Osteoblast (primary cell): ENCODE measurements at regions not wholly inside any gene's neighbourhood (a gene's known extent, or its start where the extent isn't known, plus 50 kb on each side); places are given as distances from the start of the nearest gene placed in this dataset.

Experiments
- DNase-seq: peaks from one replicate; pipeline ENCODE4 v3.0.0; 2011; ENCODE audit warnings: low spot score, mixed read lengths; ENCODE audit not compliant: insufficient read length; ENCODE audit errors: missing footprints
- H2AFZ ChIP-seq: 2 replicates; pipeline ENCODE4 v1.6.0; 2011; ENCODE audit warnings: mild to moderate bottlenecking, low read length
- H3K27ac ChIP-seq: 2 replicates; pipeline ENCODE4 v1.5.1; 2011; ENCODE audit warnings: mild to moderate bottlenecking, low read depth, low read length, moderate library complexity
- H3K27me3 ChIP-seq: 2 replicates; pipeline ENCODE4 v1.6.0; 2012; ENCODE audit warnings: mild to moderate bottlenecking, control low read depth, inconsistent platforms, low read length, moderate library complexity; ENCODE audit not compliant: insufficient read depth
- H3K36me3 ChIP-seq: 2 replicates; pipeline ENCODE4 v1.5.1; 2011; ENCODE audit warnings: mild to moderate bottlenecking, low read length, control low read depth, moderate library complexity; ENCODE audit not compliant: insufficient read depth
- H3K4me1 ChIP-seq: 2 replicates; pipeline ENCODE4 v1.5.1; 2011; ENCODE audit warnings: mild to moderate bottlenecking, low read length, control low read depth, moderate library complexity; ENCODE audit not compliant: insufficient read depth
- H3K4me2 ChIP-seq: 2 replicates; pipeline ENCODE4 v1.6.0; 2011; ENCODE audit warnings: mild to moderate bottlenecking, low read length; ENCODE audit not compliant: insufficient read depth
- H3K4me3 ChIP-seq: fragments of 200-600 bp; sonication (generic); 3 replicates; pipeline ENCODE4 v1.5.1; 2012; ENCODE audit warnings: mild to moderate bottlenecking, low read length, inconsistent platforms; ENCODE audit not compliant: insufficient read depth
- H3K79me2 ChIP-seq: 2 replicates; pipeline ENCODE4 v1.6.0; 2012; ENCODE audit warnings: mild to moderate bottlenecking, low read length, control low read depth, inconsistent platforms; ENCODE audit not compliant: insufficient read depth
- H3K9me3 ChIP-seq: 2 replicates; pipeline ENCODE4 v1.5.1; 2011; ENCODE audit warnings: low read depth, low read length, control low read depth
- H4K20me1 ChIP-seq: 2 replicates; pipeline ENCODE4 v1.6.0; 2012; ENCODE audit warnings: mild to moderate bottlenecking, low read length, control low read depth; ENCODE audit not compliant: insufficient read depth
- TF ChIP-seq, protein P1 (sequence below): IDR thresholded peaks from 2 replicates; pipeline ENCODE4 v1.5.1; 2011; ENCODE audit warnings: mild to moderate bottlenecking, low read depth, low read length, moderate library complexity; ENCODE audit errors: extremely low read depth

DNA sequence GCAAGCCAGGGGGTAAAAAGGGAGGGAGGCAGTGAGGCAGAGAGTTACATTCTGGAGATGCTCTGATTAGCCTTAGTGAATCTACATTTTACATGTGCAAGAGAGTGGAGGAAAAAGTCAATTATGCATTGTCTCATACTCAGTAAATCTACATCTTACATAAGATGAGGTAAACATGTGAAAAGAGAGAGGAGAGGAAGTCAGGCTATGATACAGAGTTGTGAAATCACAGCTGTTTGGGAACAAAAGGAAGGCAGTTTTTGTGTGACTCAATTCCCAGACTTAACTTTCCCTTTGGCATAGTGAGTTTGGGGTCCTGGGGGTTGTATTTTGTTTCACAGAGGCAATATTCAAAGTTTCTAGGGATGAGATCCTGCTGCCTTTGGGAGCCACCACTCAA is 67.8 kb downstream of the GP2 start:
- Histone ChIP-seq H3K9me3 (peaks cover 2% of the 10 kb centered on the region), H3K4me2 (no peak overlapping the region), H3K79me2 (no peaks in the 10 kb centered on the region), H3K27ac (no peak overlapping the region), H3K36me3 (no peaks in the 10 kb centered on the region), H3K4me3 (no peak overlapping the region), H2AFZ (no peak overlapping the region), H3K4me1 (no peaks in the 10 kb centered on the region), H3K27me3 (no peaks in the 10 kb centered on the region), H4K20me1 (no peaks in the 10 kb centered on the region)
- TF ChIP-seq, protein P1, sequence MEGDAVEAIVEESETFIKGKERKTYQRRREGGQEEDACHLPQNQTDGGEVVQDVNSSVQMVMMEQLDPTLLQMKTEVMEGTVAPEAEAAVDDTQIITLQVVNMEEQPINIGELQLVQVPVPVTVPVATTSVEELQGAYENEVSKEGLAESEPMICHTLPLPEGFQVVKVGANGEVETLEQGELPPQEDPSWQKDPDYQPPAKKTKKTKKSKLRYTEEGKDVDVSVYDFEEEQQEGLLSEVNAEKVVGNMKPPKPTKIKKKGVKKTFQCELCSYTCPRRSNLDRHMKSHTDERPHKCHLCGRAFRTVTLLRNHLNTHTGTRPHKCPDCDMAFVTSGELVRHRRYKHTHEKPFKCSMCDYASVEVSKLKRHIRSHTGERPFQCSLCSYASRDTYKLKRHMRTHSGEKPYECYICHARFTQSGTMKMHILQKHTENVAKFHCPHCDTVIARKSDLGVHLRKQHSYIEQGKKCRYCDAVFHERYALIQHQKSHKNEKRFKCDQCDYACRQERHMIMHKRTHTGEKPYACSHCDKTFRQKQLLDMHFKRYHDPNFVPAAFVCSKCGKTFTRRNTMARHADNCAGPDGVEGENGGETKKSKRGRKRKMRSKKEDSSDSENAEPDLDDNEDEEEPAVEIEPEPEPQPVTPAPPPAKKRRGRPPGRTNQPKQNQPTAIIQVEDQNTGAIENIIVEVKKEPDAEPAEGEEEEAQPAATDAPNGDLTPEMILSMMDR: no peak
- DNase-seq: no peak

GRCh38 chr16:20257234-20257633 is 70.1 kb downstream of the GP2 start:
- Histone ChIP-seq H3K4me3 (no peak overlapping the region), H3K27ac (no peak overlapping the region), H3K4me1 (no peaks in the 10 kb centered on the region), H3K36me3 (no peaks in the 10 kb centered on the region), H2AFZ (no peak overlapping the region), H3K4me2 (no peak overlapping the region), H3K79me2 (no peaks in the 10 kb centered on the region), H3K27me3 (no peaks in the 10 kb centered on the region), H4K20me1 (no peaks in the 10 kb centered on the region), H3K9me3 (peaks cover 2% of the 10 kb centered on the region)
- no peak for DNase-seq
- TF ChIP-seq, protein P1: no peak

GRCh38 chr16:20255002-20255401 is 72.3 kb downstream of the GP2 start:
- no peaks in the 10 kb centered on the region for H3K4me1 ChIP-seq
- TF ChIP-seq, protein P1: no peak
- H3K9me3 ChIP-seq: peaks cover 2% of the 10 kb centered on the region
- H3K36me3 ChIP-seq: no peaks in the 10 kb centered on the region
- H3K27ac ChIP-seq: no peak overlapping the region
- no peaks in the 10 kb centered on the region for H4K20me1 ChIP-seq
- H3K79me2 ChIP-seq: no peaks in the 10 kb centered on the region
- no peak overlapping the region for H3K4me3 ChIP-seq
- no peak overlapping the region for H3K4me2 ChIP-seq
- DNase-seq: no peak
- H3K27me3 ChIP-seq: no peaks in the 10 kb centered on the region
- no peak overlapping the region for H2AFZ ChIP-seq

DNA sequence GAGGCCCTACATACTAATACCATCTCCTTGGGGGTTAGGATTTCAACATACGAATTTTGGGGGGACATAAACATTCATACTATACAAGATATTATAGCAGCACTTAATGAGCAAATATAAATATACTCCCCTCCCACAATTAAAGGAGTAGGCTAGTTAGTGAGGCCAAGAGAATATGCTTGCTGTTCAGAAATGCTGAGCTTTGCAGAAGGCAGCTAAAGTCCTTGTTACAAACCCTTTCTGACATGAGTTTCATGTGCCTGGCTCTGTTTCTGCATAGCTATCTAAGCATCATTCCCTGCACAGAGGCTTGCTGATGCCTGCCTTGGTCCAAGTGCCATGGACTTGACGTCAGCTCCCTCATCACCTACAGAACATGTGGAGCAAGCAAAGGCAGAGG is 73.5 kb downstream of the GP2 start:
- no peaks in the 10 kb centered on the region for H3K79me2 ChIP-seq
- TF ChIP-seq, protein P1: no peak
- no peaks in the 10 kb centered on the region for H3K9me3 ChIP-seq

More for the DNA sequence above, 73.5 kb downstream of the GP2 start:
- Histone ChIP-seq H3K4me3 (no peak overlapping the region), H4K20me1 (no peaks in the 10 kb centered on the region), H3K36me3 (no peaks in the 10 kb centered on the region), H3K4me1 (no peaks in the 10 kb centered on the region), H3K27ac (no peak overlapping the region), H3K27me3 (no peaks in the 10 kb centered on the region), H2AFZ (no peak overlapping the region), H3K4me2 (no peak overlapping the region)
- DNase-seq: no peak
